Colon (tissue), 2 donors: ENCODE measurements at regions not wholly inside any gene's neighbourhood (a gene's known extent, or its start where the extent isn't known, plus 50 kb on each side); places are given as distances from the start of the nearest gene placed in this dataset.
"Not testable (repeated sequence)": the region's sequence is repeated elsewhere in the genome, so short reads cannot be mapped to it uniquely, and the experiment has no call there.

Experiments
- FAIRE-seq: peaks from 2 replicates; lab custom pipeline; 2012; peaks lifted over from hg19 to GRCh38; lab: Jason Lieb, UNC
- donor health status: control.
- donor health status: control.

DNA sequence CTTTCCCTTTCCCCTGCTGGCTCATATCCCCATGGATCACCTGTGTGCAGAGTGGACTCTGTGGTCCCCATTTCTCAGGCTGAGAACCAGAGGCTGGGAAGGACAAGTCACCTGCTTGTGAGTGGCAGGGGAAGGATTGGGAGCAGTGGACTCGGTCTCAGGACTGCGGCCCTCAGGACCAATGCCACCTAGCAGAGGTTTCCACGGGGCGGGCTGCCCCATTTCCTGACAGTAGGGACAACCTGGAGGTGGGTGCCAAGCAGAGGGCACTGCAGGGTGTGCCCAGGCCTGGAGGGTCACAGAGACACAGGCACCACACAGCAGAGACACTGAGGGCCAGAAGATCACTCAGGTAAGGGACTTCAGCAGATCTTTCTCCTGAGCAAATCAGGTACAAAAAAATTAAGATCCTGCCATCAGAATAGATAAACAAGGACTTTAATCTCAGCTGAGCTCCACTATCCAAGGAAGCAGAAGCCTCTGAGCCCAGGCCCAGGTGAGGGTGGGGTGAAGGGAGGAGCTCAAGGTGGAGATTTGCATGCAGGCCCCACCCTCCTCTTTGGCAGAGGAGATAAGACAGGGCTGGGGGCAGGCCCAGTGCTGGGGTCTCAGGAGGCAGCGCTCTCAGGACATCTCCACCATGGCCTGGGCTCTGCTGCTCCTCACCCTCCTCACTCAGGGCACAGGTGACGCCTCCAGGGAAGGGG, 113.8 kb downstream of the GGTLC2 start:
- FAIRE-seq, result not testable (repeated sequence)

- FAIRE-seq, result no peak
Measured at GRCh38 chr22:22759371-22759770, 115.0 kb downstream of the GGTLC2 start.

GRCh38 chr22:22759889-22760546, 115.6 kb downstream of the GGTLC2 start:
- FAIRE-seq, result no peak

DNA sequence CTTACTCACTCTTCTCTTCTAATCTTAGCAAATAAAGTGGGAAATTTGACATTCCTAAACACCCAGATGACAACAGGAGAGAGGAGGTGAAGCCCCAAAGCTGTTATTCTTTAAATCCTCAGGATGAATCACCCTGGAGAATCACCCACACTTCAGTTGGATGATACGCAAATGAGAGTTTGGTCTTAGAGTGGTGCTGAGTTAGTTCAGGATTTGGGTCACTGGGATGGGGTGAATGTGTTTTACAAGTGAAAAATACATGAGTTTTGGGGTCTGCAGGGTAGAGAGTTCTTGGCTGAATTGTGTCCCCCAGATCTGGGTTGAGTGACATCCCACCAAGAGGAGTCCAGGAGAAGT, 117.2 kb downstream of the GGTLC2 start:
- FAIRE-seq, result no peak

DNA sequence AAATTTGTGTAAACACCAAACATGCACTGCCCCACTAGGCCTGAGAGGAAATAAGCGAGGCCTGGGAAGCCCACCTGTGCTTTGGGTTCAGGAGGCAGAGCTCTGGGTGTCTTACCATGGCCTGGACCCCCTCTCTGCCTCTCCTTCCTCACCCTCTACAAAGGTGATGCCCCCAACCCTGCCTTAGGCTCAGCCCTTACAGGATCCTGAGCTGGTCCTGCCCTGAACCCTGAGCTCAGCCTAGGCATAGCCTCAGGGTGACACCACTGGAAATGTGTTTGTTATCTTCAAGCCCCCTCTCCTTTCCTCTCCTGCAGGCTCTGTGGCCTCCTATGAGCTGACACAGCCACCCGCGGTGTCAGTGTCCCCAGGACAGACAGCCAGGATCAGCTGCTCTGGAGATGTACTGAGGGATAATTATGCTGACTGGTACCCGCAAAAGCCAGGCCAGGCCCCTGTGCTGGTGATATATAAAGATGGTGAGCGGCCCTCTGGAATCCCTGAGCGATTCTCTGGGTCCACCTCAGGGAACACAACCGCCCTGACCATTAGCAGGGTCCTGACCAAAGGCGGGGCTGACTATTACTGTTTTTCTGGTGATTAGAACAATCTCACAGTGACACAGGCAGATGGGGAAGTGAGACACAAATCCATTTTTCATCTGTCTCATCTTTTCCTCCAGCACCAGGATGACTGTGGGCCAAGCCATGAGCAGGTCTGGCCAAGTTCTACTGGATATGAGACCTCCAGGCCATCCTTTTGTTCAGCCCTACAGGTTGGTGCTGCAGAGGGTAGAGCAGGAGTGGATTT, 117.8 kb downstream of the GGTLC2 start:
- no peak for FAIRE-seq

GRCh38 chr22:22763512-22763911, 119.1 kb downstream of the GGTLC2 start:
- FAIRE-seq, result no peak

GRCh38 chr22:22764085-22764484, 119.7 kb downstream of the GGTLC2 start:
- FAIRE-seq, result no peak

DNA sequence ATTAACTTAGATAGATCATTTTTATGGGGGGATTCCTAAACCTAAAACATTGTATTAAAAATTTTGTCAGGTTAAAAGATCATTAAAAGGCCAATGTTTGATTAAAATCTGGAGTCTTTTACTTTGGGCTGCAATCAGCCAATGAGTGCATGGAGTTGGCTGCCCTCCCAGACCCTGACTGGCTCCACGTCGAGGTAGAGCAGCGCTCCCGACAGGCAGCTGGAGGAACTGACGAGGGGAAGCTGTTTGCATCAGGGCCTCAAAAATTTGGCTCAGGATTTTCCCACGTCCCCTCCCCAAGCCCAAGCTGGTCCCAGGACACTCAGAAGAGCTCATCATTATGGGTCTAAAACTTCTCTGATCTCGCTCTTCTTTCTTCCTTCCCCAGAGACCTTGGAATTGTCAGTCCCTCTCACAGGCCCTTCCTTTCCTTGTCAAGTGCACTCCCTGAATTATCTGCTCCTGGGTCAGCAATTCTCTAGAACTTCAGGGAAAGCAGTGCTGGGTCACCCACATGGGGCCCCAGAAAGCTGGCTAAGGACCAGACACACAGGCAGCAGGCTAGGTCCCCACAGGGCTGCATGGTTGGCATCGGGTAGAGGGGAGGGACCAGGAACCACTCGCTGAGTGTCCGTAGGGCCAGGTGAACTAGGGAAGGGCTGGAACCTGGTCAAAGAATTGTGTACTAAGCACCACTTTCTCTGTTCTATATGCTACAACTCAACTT, 119.6 kb upstream of the IGLL5 start:
- no peak for FAIRE-seq

GRCh38 chr22:22768885-22769284, 118.7 kb upstream of the IGLL5 start:
- FAIRE-seq, result no peak

DNA sequence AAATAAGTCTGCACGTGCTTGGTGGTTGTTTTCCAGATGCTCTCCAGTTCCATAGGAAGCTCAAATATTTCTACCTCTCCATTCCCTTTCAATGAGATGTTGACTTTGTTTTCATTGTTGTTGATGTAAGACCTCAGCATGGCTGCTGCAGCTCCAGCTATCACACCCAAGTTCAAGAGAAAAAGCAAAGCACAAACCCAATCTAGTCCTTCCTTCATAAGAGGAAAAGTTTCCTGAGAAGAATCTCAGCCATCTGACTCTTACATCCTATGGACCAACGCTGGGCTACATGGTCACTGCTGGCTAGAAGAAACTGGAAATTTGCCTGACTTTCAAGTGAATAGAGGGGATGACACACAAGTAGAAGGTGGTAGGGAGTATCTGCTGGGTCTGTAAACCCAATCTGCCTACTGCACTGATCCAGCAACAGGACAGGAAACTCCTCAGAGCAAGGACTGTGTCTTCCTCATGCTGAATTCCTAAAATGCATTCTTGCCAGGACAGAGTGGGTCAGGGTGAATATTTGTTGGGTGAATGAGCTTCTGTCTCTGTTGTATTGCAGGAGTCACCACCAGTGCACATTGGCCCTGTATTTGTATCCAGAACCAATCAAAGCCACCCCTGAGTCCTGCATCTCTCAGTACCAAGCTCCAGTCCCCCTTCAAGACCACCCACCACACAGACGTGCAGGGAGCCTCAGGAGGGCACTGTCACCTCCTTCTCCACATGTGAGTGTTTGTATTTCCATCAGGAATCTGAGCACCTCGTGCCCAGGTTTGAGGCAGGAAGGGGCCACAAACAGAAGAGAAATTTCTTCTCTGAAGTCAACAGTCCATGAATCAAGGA, 118.0 kb upstream of the IGLL5 start:
- FAIRE-seq, result no peak

DNA sequence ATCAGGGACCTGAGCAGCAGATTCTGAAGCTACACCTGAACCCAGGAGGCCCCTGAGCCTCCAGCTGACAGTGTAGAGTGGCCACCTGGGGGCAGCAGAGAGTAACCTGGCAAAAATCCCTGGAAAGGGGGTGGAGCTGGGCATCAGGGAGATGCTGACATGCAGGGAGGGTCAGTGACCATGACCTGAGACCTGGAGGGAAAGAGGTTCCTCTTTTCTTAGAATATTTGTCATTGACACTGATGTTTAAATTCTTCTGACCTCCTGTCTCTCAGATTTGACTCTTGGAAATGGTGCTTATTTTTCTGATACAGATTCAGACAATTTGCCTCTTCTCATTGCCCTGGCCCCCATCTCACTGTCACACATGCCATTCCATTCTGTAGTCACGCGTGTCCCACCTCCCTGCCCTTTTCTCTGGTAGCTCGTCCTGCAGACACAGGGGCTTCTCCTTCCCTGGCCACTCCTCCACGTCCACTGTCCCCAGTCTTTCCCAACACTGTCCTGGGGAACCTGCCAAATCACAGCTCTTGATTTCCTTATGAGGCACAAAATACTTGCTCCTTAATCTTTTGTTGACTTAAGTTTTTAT, 117.2 kb upstream of the IGLL5 start:
- no peak for FAIRE-seq

GRCh38 chr22:22770881-22771280, 116.7 kb upstream of the IGLL5 start:
- FAIRE-seq, result no peak

- no peak for FAIRE-seq
Measured at GRCh38 chr22:22771696-22772377, 115.8 kb upstream of the IGLL5 start.

- FAIRE-seq, result no peak
Measured at GRCh38 chr22:22772396-22772795, 115.2 kb upstream of the IGLL5 start.

DNA sequence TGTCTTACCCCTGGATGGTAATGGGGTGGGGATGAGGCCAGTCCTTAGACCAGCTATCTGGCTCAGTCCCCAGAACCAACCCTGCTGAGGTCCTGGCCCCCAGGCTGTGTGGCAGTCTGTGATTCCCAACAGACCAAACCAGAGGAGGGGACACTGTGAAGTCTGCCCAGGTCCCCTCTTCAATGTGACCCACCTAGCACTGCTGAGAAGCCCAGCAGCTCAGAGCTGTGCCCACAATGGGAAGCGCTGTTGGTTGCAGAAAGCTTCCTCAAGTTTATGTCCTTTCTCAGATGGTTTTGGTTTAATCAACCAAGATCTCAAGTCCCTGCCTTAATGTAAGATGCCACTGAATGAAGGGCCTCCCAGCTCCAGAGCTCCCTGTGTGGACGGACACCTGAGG, 114.7 kb upstream of the IGLL5 start:
- FAIRE-seq, result no peak

- FAIRE-seq, result no peak
Measured at GRCh38 chr22:22773427-22773826, 114.2 kb upstream of the IGLL5 start.

DNA sequence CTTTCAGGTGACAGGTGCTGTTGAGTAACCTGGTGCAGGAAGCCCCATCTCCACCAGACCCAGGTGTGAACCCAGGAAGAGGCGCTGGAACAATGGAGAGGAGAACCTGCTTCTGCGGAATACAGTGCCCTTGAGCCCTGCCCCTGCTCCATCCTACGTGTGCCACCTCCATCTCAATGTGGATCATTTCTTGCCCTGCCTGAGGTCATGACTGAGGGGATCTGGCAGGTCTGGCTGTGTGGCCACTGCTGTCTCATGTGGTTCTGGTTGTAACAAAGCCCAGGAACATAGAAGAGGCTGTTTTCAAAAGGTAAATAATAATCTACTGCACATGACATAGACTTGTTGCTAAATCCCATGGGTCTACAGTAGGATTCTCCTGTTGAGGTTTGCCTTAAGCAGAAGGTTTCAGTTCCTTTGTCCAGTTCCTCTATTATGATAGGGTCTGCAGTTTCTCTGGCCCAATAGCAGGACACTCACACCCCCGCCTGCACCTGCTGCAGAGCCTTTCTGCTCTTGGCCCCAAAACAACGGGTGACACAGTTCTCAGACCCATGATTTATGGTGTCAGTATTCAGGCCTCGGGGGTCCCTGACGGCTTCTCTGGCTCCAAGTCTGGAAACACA, 113.5 kb upstream of the IGLL5 start:
- no peak for FAIRE-seq

- FAIRE-seq, result not testable (repeated sequence)
Measured at GRCh38 chr22:22774762-22775161, 112.9 kb upstream of the IGLL5 start.

GRCh38 chr22:22776121-22776520, 111.5 kb upstream of the IGLL5 start:
- no peak for FAIRE-seq

DNA sequence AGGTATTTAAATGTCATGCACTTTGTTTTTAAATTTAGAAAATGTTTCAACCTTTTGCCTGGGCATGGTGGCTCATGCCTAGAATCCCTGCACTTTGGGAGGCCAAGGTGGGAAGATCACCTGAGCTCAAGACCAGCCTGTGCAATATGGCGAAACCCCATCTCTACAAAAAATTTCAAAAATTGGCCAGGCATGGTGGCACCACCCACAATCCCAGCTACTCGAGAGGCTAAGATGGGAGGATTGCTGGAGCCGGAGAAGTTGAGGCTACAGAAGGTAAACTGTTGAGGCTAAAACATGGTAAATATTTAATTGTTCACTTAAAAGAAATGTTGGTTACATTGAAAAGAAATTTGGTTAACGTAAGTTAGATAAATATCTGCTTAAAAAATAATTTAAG, 108.4 kb upstream of the IGLL5 start:
- FAIRE-seq, result no peak
